ENCODE measurements at regions not wholly inside any gene's neighbourhood (a gene's known extent, or its start where the extent isn't known, plus 50 kb on each side); places are given as distances from the start of the nearest gene placed in this dataset.

GRCh38 chr7:11895337-11895736 is 63.3 kb upstream of the THSD7A start:
- DNase-seq (ENCODE audit: low read depth, low spot score): no peak

GRCh38 chr7:11896663-11897062 is 64.7 kb upstream of the THSD7A start:
- DNase-seq (ENCODE audit: low read depth, low spot score): no peak

- DNase-seq (ENCODE audit: low read depth, low spot score): no peak
Observed at GRCh38 chr7:11899247-11899646, 67.2 kb upstream of the THSD7A start.

GRCh38 chr7:11910253-11910652 is 78.3 kb upstream of the THSD7A start:
- DNase-seq (ENCODE audit: low read depth, low spot score): no peak

- peak; percentile 17 for DNase-seq (ENCODE audit: low read depth, low spot score)
Observed at GRCh38 chr7:11911900-11912299, 79.9 kb upstream of the THSD7A start.

GRCh38 chr7:11914645-11915044 is 82.6 kb upstream of the THSD7A start:
- no peak for DNase-seq (ENCODE audit: low read depth, low spot score)

- no peak for DNase-seq (ENCODE audit: low read depth, low spot score)
Observed at GRCh38 chr7:11923376-11923930, 91.5 kb upstream of the THSD7A start.

GRCh38 chr7:11931307-11931706 is 99.3 kb upstream of the THSD7A start:
- no peak for DNase-seq (ENCODE audit: low read depth, low spot score)

GRCh38 chr7:11934796-11935195 is 102.8 kb upstream of the THSD7A start:
- no peak for DNase-seq (ENCODE audit: low read depth, low spot score)

- no peak for DNase-seq (ENCODE audit: low read depth, low spot score)
Observed at GRCh38 chr7:11935905-11936304, 103.9 kb upstream of the THSD7A start.

GRCh38 chr7:11946794-11947193 is 114.8 kb upstream of the THSD7A start:
- DNase-seq (ENCODE audit: low read depth, low spot score): no peak

- no peak for DNase-seq (ENCODE audit: low read depth, low spot score)
Observed at GRCh38 chr7:11950281-11950680, 118.3 kb upstream of the THSD7A start.

- DNase-seq (ENCODE audit: low read depth, low spot score): no peak
Observed at GRCh38 chr7:11950942-11951341, 118.9 kb upstream of the THSD7A start.

GRCh38 chr7:11951909-11952308 is 119.9 kb upstream of the THSD7A start:
- no peak for DNase-seq (ENCODE audit: low read depth, low spot score)

- no peak for DNase-seq (ENCODE audit: low read depth, low spot score)
Observed at GRCh38 chr7:11952972-11953371, 121.0 kb upstream of the THSD7A start.

GRCh38 chr7:11956991-11957390 is 125.0 kb upstream of the THSD7A start:
- DNase-seq (ENCODE audit: low read depth, low spot score): no peak

GRCh38 chr7:11957956-11958355 is 126.0 kb upstream of the THSD7A start:
- DNase-seq (ENCODE audit: low read depth, low spot score): no peak

- DNase-seq (ENCODE audit: low read depth, low spot score): no peak
Observed at GRCh38 chr7:11959121-11959520, 127.1 kb upstream of the THSD7A start.

- no peak for DNase-seq (ENCODE audit: low read depth, low spot score)
Observed at GRCh38 chr7:11960621-11961020, 128.6 kb upstream of the THSD7A start.

GRCh38 chr7:11969643-11970042 is 137.6 kb upstream of the THSD7A start:
- DNase-seq (ENCODE audit: low read depth, low spot score): no peak

GRCh38 chr7:11970132-11970531 is 138.1 kb upstream of the THSD7A start:
- DNase-seq (ENCODE audit: low read depth, low spot score): no peak

GRCh38 chr7:11985376-11985775 is 153.4 kb upstream of the THSD7A start:
- DNase-seq (ENCODE audit: low read depth, low spot score): no peak

GRCh38 chr7:11985971-11986370 is 154.0 kb upstream of the THSD7A start:
- DNase-seq (ENCODE audit: low read depth, low spot score): no peak

- DNase-seq (ENCODE audit: low read depth, low spot score): no peak
Observed at GRCh38 chr7:11988186-11988585, 156.2 kb upstream of the THSD7A start.

All from iPS DF 19.7 (cell line).